ENCODE measurements at regions not wholly inside any gene's neighbourhood (a gene's known extent, or its start where the extent isn't known, plus 50 kb on each side); places are given as distances from the start of the nearest gene placed in this dataset.
A peak's percentile ranks its signal among the peaks of the same experiment; 100 is the strongest.

DNA sequence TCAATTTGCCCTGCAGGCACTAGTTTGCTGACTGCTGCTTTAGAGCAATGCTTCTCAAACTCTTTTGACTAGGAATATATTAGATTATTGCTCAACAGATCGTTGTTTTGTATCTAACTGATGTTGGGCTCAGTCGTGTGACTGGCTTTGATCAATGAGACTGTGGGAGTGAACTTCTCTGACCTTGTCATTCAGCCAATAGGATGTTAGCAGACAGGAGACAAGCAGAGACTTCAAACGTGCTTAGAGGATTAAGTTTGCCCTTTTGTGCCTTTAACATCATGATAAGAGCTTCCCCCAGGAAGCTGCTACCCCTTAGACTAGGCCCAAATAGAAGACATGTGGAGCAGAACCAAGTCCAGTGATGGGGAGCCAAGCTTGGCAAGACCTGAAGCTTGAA, 76.7 kb upstream of the ELK3 start (continued):
- TF ChIP-seq FOXJ3 (CRISPR knock-in tag; IDR thresholded peaks at IDR 0.05; ENCODE audit: borderline replicate concordance): peak; percentile 53; the same call in 1 of the 2 replicates
- TF ChIP-seq, protein P1, sequence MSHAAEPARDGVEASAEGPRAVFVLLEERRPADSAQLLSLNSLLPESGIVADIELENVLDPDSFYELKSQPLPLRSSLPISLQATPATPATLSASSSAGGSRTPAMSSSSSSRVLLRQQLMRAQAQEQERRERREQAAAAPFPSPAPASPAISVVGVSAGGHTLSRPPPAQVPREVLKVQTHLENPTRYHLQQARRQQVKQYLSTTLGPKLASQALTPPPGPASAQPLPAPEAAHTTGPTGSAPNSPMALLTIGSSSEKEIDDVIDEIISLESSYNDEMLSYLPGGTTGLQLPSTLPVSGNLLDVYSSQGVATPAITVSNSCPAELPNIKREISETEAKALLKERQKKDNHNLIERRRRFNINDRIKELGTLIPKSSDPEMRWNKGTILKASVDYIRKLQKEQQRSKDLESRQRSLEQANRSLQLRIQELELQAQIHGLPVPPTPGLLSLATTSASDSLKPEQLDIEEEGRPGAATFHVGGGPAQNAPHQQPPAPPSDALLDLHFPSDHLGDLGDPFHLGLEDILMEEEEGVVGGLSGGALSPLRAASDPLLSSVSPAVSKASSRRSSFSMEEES (CRISPR knock-in tag; IDR thresholded peaks at IDR 0.05): peak; percentile 81
- TF ChIP-seq MEIS2 (CRISPR knock-in tag; IDR thresholded peaks at IDR 0.05): 0 out of 2 replicates have a peak, but pooled peaks have one; percentile 37
- 0 out of 2 replicates have a peak, but pooled peaks have one; percentile 39 for TF ChIP-seq EHMT2 (IDR thresholded peaks at IDR 0.05; ENCODE audit: borderline replicate concordance, low read depth, low read length)
- TF ChIP-seq CEBPG (CRISPR knock-in tag; IDR thresholded peaks at IDR 0.05): peak; percentile 75
- no peak for TF ChIP-seq HNRNPH1 (optimal IDR thresholded peaks at IDR 0.05; ENCODE audit: low read depth, low read length)
- peak; percentile 91 for TF ChIP-seq HNF4A (CRISPR knock-in tag; IDR thresholded peaks at IDR 0.05)
- TF ChIP-seq ZMYM4 (CRISPR knock-in tag; IDR thresholded peaks at IDR 0.05): peak; percentile 77
- TF ChIP-seq, protein P2, sequence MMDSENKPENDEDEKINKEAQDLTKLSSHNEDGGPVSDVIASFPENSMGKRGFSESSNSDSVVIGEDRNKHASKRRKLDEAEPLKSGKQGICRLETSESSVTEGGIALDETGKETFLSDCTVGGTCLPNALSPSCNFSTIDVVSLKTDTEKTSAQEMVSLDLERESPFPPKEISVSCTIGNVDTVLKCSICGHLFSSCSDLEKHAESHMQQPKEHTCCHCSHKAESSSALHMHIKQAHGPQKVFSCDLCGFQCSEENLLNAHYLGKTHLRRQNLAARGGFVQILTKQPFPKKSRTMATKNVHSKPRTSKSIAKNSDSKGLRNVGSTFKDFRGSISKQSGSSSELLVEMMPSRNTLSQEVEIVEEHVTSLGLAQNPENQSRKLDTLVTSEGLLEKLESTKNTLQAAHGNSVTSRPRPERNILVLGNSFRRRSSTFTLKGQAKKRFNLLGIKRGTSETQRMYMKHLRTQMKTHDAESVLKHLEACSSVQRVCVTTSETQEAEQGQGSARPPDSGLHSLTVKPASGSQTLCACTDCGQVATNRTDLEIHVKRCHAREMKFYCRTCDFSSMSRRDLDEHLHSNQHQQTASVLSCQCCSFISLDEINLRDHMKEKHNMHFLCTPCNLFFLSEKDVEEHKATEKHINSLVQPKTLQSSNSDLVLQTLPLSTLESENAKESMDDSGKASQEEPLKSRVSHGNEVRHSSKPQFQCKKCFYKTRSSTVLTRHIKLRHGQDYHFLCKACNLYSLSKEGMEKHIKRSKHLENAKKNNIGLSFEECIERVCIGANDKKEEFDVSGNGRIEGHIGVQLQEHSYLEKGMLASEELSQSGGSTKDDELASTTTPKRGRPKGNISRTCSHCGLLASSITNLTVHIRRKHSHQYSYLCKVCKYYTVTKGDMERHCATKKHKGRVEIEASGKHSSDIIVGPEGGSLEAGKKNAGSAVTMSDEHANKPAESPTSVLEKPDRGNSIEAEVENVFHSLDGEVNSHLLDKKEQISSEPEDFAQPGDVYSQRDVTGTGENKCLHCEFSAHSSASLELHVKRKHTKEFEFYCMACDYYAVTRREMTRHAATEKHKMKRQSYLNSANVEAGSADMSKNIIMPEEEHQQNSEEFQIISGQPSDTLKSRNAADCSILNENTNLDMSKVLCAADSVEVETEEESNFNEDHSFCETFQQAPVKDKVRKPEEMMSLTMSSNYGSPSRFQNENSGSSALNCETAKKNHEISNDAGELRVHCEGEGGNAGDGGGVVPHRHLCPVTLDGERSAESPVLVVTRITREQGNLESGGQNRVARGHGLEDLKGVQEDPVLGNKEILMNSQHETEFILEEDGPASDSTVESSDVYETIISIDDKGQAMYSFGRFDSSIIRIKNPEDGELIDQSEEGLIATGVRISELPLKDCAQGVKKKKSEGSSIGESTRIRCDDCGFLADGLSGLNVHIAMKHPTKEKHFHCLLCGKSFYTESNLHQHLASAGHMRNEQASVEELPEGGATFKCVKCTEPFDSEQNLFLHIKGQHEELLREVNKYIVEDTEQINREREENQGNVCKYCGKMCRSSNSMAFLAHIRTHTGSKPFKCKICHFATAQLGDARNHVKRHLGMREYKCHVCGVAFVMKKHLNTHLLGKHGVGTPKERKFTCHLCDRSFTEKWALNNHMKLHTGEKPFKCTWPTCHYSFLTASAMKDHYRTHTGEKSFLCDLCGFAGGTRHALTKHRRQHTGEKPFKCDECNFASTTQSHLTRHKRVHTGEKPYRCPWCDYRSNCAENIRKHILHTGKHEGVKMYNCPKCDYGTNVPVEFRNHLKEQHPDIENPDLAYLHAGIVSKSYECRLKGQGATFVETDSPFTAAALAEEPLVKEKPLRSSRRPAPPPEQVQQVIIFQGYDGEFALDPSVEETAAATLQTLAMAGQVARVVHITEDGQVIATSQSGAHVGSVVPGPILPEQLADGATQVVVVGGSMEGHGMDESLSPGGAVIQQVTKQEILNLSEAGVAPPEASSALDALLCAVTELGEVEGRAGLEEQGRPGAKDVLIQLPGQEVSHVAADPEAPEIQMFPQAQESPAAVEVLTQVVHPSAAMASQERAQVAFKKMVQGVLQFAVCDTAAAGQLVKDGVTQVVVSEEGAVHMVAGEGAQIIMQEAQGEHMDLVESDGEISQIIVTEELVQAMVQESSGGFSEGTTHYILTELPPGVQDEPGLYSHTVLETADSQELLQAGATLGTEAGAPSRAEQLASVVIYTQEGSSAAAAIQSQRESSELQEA (CRISPR knock-in tag; IDR thresholded peaks at IDR 0.05; ENCODE audit: not compliant biosample characterization): no peak
- no peak for TF ChIP-seq ZNF629 (CRISPR knock-in tag; conservative IDR thresholded peaks at IDR 0.05)
- TF ChIP-seq, protein P3, sequence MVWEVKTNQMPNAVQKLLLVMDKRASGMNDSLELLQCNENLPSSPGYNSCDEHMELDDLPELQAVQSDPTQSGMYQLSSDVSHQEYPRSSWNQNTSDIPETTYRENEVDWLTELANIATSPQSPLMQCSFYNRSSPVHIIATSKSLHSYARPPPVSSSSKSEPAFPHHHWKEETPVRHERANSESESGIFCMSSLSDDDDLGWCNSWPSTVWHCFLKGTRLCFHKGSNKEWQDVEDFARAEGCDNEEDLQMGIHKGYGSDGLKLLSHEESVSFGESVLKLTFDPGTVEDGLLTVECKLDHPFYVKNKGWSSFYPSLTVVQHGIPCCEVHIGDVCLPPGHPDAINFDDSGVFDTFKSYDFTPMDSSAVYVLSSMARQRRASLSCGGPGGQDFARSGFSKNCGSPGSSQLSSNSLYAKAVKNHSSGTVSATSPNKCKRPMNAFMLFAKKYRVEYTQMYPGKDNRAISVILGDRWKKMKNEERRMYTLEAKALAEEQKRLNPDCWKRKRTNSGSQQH (CRISPR knock-in tag; IDR thresholded peaks at IDR 0.05; ENCODE audit: low read depth): no peak
- 0 out of 2 replicates have a peak, but pooled peaks have one; percentile 53 for TF ChIP-seq HMG20B (CRISPR knock-in tag; conservative IDR thresholded peaks at IDR 0.05)
- peak in 1 of 2 experiments; percentile 28; a peak in 1 of 4 replicates for TF ChIP-seq NR2F1 (CRISPR knock-in tag; IDR thresholded peaks at IDR 0.05)
- TF ChIP-seq, protein P4, sequence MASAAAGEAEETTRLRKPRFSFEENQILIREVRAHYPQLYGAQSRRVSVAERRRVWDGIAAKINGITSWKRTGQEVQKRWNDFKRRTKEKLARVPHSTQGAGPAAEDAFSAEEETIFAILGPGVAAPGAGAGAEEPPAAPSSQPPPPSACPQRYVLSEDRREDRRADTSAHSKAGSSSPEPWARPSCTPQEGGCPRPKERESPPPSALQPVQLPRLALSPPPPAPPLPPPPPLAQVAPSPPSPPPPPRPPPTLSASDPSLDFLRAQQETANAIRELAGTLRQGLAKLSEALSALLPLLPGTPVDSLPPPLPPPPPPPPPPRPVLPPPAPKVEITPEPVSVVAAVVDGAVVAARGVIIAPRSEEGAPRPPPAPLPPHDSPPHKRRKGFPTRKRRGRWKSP (CRISPR knock-in tag; IDR thresholded peaks at IDR 0.05): no peak
- TF ChIP-seq MEF2D (CRISPR knock-in tag; IDR thresholded peaks at IDR 0.05): no peak
- no peak for TF ChIP-seq ZNF775 (CRISPR knock-in tag; IDR thresholded peaks at IDR 0.05; ENCODE audit: borderline replicate concordance)
- peak; percentile 44; the same call in 1 of the 2 replicates for TF ChIP-seq HMG20A (CRISPR knock-in tag; IDR thresholded peaks at IDR 0.05; ENCODE audit: borderline replicate concordance)
- no peak for TF ChIP-seq JARID2 (CRISPR knock-in tag; IDR thresholded peaks at IDR 0.05; ENCODE audit: insufficient replicate concordance)
- TF ChIP-seq ZNF207 (IDR thresholded peaks at IDR 0.05; ENCODE audit: borderline replicate concordance): no peak

Measured in HepG2 (cell line).